ENCODE measurements at regions not wholly inside any gene's neighbourhood (a gene's known extent, or its start where the extent isn't known, plus 50 kb on each side); places are given as distances from the start of the nearest gene placed in this dataset.

- TF ChIP-seq CTCF (IDR thresholded peaks at IDR 0.05; ENCODE audit: low read depth, low read length), result no peak
- in situ Hi-C loops (cut with HindIII; ENCODE audit: low sequenced_read_pairs), result no loop called here
These were observed 114.3 kb downstream of the NPIPB5 start for GRCh38 chr16:22624800-22625533.

GRCh38 chr16:22625967-22626366, 115.3 kb downstream of the NPIPB5 start:
- H3K4me3 ChIP-seq (ENCODE audit: low read depth, low read length), result no peak overlapping the region
- TF ChIP-seq CTCF (IDR thresholded peaks at IDR 0.05; ENCODE audit: low read depth, low read length), result no peak
- in situ Hi-C loops (cut with HindIII; ENCODE audit: low sequenced_read_pairs), result no loop called here
- DNase-seq (ENCODE audit: low read depth, low spot score), result no peak

More at GRCh38 chr16:22624800-22625533, 114.3 kb downstream of the NPIPB5 start:
- DNase-seq (ENCODE audit: low read depth, low spot score), result no peak
- no peak overlapping the region for H3K4me3 ChIP-seq (ENCODE audit: low read depth, low read length)

GRCh38 chr16:22627043-22627442, 116.4 kb downstream of the NPIPB5 start:
- no peak overlapping the region for H3K4me3 ChIP-seq (ENCODE audit: low read depth, low read length)
- no peak for DNase-seq (ENCODE audit: low read depth, low spot score)
- TF ChIP-seq CTCF (IDR thresholded peaks at IDR 0.05; ENCODE audit: low read depth, low read length), result no peak
- in situ Hi-C loops (cut with HindIII; ENCODE audit: low sequenced_read_pairs), result no loop called here

- in situ Hi-C loops (cut with HindIII; ENCODE audit: low sequenced_read_pairs), result no loop called here
- no peak for TF ChIP-seq CTCF (IDR thresholded peaks at IDR 0.05; ENCODE audit: low read depth, low read length)
- H3K4me3 ChIP-seq (ENCODE audit: low read depth, low read length), result no peak overlapping the region
- DNase-seq (ENCODE audit: low read depth, low spot score), result no peak
These were observed 118.3 kb downstream of the NPIPB5 start for GRCh38 chr16:22628994-22629393.

GRCh38 chr16:22630242-22630641, 119.6 kb downstream of the NPIPB5 start:
- H3K4me3 ChIP-seq (ENCODE audit: low read depth, low read length), result no peak overlapping the region
- no peak for TF ChIP-seq CTCF (IDR thresholded peaks at IDR 0.05; ENCODE audit: low read depth, low read length)
- DNase-seq (ENCODE audit: low read depth, low spot score), result no peak
- in situ Hi-C loops (cut with HindIII; ENCODE audit: low sequenced_read_pairs), result no loop called here

GRCh38 chr16:22631264-22631663, 120.6 kb downstream of the NPIPB5 start:
- TF ChIP-seq CTCF (IDR thresholded peaks at IDR 0.05; ENCODE audit: low read depth, low read length), result no peak
- in situ Hi-C loops (cut with HindIII; ENCODE audit: low sequenced_read_pairs), result no loop called here
- no peak for DNase-seq (ENCODE audit: low read depth, low spot score)
- no peak overlapping the region for H3K4me3 ChIP-seq (ENCODE audit: low read depth, low read length)

All from astrocyte of the spinal cord (primary cell).